ENCODE measurements at regions not wholly inside any gene's neighbourhood (a gene's known extent, or its start where the extent isn't known, plus 50 kb on each side); places are given as distances from the start of the nearest gene placed in this dataset.

GRCh38 chr9:32716425-32716824 is 66.9 kb upstream of the TMEM215 start:
- Histone ChIP-seq H2BK120ac (ENCODE audit: low read depth, low read length) (no peak overlapping the region), H3K18ac (ENCODE audit: low read depth, low read length) (no peak overlapping the region), H3K9me1 (ENCODE audit: insufficient read depth, low read length) (no peaks in the 10 kb centered on the region), H3K27ac (ENCODE audit: insufficient read depth, low read length) (no peak overlapping the region), H3K79me1 (ENCODE audit: low read depth in 1 of 2, low read length in 2 of 2) (no peaks in the 10 kb centered on the region), H2AK5ac (ENCODE audit: low read depth, low read length) (no peak overlapping the region), H4K20me1 (ENCODE audit: insufficient read depth, low read length) (no peaks in the 10 kb centered on the region), H2AFZ (replicated peaks; ENCODE audit: low read length, poor library complexity) (no peak overlapping the region), H2BK15ac (ENCODE audit: low read depth, low read length) (no peak overlapping the region), H2BK20ac (ENCODE audit: low read depth, low read length) (no peak overlapping the region), H3K23ac (ENCODE audit: low read depth, low read length) (no peak overlapping the region), H3K9me3 (ENCODE audit: control insufficient read depth, insufficient read depth, low read length) (no peaks in the 10 kb centered on the region), H4K5ac (ENCODE audit: low read depth, low read length) (no peak overlapping the region), H3K56ac (ENCODE audit: extremely low read depth, insufficient read depth, low read length) (no peak overlapping the region), H4K91ac (ENCODE audit: insufficient read depth, low read depth, low read length) (no peak overlapping the region), H3K4me2 (ENCODE audit: low read depth, low read length) (no peak overlapping the region), H3K36me3 (ENCODE audit: control insufficient read depth, insufficient read depth, low read length) (no peaks in the 10 kb centered on the region), H4K8ac (ENCODE audit: low read depth in 2 of 2, low read length in 2 of 2) (no peak overlapping the region), H2AK9ac (replicated peaks; ENCODE audit: low read depth, low read length, poor library complexity) (no peak overlapping the region), H2BK5ac (ENCODE audit: low read depth, low read length, poor library complexity, severe bottlenecking) (no peak overlapping the region), H3K4me3 (ENCODE audit: insufficient read depth, low read depth, low read length) (no peak overlapping the region), H3K9ac (ENCODE audit: low read depth, low read length) (no peak overlapping the region), H3K4me1 (ENCODE audit: control insufficient read depth, insufficient read depth, low read length) (no peaks in the 10 kb centered on the region), H3K4ac (ENCODE audit: low read depth, low read length) (no peak overlapping the region), H3K27me3 (ENCODE audit: control insufficient read depth, insufficient read depth, low read length) (no peaks in the 10 kb centered on the region), H3K14ac (replicated peaks; ENCODE audit: low read depth, low read length) (no peak overlapping the region)
- in situ Hi-C loops (cut with MboI; ENCODE audit: low sequenced_read_pairs): no loop called here
- ATAC-seq (ENCODE audit: low read depth) (no peak), DNase-seq (no peak)
- no CpG with 5 or more reads among the region's 1 CpG for WGBS, 2 experiments (ENCODE audit: extremely low coverage in 2 of 2, insufficient read length in 1 of 2)
- dilution Hi-C loops (cut with HindIII; ENCODE audit: low sequenced_read_pairs, unreplicated experiment): no loop called here
- no peak for TF ChIP-seq MXI1 (IDR thresholded peaks at IDR 0.05; ENCODE audit: borderline replicate concordance, low read depth, low read length)
- TF ChIP-seq, protein P1, sequence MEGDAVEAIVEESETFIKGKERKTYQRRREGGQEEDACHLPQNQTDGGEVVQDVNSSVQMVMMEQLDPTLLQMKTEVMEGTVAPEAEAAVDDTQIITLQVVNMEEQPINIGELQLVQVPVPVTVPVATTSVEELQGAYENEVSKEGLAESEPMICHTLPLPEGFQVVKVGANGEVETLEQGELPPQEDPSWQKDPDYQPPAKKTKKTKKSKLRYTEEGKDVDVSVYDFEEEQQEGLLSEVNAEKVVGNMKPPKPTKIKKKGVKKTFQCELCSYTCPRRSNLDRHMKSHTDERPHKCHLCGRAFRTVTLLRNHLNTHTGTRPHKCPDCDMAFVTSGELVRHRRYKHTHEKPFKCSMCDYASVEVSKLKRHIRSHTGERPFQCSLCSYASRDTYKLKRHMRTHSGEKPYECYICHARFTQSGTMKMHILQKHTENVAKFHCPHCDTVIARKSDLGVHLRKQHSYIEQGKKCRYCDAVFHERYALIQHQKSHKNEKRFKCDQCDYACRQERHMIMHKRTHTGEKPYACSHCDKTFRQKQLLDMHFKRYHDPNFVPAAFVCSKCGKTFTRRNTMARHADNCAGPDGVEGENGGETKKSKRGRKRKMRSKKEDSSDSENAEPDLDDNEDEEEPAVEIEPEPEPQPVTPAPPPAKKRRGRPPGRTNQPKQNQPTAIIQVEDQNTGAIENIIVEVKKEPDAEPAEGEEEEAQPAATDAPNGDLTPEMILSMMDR (conservative IDR thresholded peaks at IDR 0.05; ENCODE audit: low read depth, low read length): no peak
- no peak for TF ChIP-seq CHD1 (IDR thresholded peaks at IDR 0.05; ENCODE audit: low read depth, low read length)
- TF ChIP-seq, protein P2, sequence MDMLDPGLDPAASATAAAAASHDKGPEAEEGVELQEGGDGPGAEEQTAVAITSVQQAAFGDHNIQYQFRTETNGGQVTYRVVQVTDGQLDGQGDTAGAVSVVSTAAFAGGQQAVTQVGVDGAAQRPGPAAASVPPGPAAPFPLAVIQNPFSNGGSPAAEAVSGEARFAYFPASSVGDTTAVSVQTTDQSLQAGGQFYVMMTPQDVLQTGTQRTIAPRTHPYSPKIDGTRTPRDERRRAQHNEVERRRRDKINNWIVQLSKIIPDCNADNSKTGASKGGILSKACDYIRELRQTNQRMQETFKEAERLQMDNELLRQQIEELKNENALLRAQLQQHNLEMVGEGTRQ (IDR thresholded peaks at IDR 0.05; ENCODE audit: low read depth, low read length): no peak
- TF ChIP-seq POLR2A (IDR thresholded peaks at IDR 0.05; ENCODE audit: low read depth, low read length): no peak
- TF ChIP-seq BHLHE40 (IDR thresholded peaks at IDR 0.05; ENCODE audit: low read depth, low read length): no peak
- TF ChIP-seq CEBPB (IDR thresholded peaks at IDR 0.05; ENCODE audit: low read depth, low read length): no peak
- no peak for TF ChIP-seq NFE2L2 (IDR thresholded peaks at IDR 0.05; ENCODE audit: low read depth, low read length)
- TF ChIP-seq SMC3 (IDR thresholded peaks at IDR 0.05; ENCODE audit: low read depth, low read length): no peak
- no peak for TF ChIP-seq RCOR1 (IDR thresholded peaks at IDR 0.05; ENCODE audit: insufficient replicate concordance, low read length)
- TF ChIP-seq MAFK (IDR thresholded peaks at IDR 0.05; ENCODE audit: low read depth, low read length): no peak
- no peak for TF ChIP-seq MAZ (IDR thresholded peaks at IDR 0.05; ENCODE audit: borderline replicate concordance, low read depth, low read length)
- no peak for TF ChIP-seq RAD21 (IDR thresholded peaks at IDR 0.05; ENCODE audit: low read length)
- POLR2A ChIA-PET (ENCODE audit: unreplicated experiment): no interaction called here
- no TSS peak for BruUV-seq (replicated peaks)
- intact Hi-C loops (cut with micrococcal nuclease): no loop called here
- CTCF ChIA-PET: no interaction called here

Data from IMR-90 (cell line).